ENCODE measurements at regions not wholly inside any gene's neighbourhood (a gene's known extent, or its start where the extent isn't known, plus 50 kb on each side); places are given as distances from the start of the nearest gene placed in this dataset.

DNA sequence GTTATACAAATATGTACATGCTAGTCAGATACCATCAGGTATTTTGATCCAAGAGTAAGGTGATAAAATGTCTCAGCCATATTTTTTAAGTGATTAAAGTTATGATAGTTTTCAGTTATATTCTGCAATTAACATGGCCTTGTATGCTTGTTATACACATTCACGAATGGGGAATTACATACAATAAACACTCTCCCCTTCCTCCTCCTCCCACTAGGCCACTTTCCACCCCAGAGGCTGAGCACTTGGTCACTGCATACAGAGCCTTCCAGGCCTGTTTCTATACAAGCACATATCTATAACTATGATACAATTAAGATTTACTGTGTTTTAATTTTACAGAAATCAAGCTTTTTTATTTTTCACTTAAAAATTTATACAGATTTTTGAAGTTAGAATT is 104.7 kb upstream of the PIK3R1 start:
- TF ChIP-seq, protein P1, sequence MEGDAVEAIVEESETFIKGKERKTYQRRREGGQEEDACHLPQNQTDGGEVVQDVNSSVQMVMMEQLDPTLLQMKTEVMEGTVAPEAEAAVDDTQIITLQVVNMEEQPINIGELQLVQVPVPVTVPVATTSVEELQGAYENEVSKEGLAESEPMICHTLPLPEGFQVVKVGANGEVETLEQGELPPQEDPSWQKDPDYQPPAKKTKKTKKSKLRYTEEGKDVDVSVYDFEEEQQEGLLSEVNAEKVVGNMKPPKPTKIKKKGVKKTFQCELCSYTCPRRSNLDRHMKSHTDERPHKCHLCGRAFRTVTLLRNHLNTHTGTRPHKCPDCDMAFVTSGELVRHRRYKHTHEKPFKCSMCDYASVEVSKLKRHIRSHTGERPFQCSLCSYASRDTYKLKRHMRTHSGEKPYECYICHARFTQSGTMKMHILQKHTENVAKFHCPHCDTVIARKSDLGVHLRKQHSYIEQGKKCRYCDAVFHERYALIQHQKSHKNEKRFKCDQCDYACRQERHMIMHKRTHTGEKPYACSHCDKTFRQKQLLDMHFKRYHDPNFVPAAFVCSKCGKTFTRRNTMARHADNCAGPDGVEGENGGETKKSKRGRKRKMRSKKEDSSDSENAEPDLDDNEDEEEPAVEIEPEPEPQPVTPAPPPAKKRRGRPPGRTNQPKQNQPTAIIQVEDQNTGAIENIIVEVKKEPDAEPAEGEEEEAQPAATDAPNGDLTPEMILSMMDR (IDR thresholded peaks at IDR 0.05; ENCODE audit: extremely low read depth in 1 of 2, insufficient read depth in 1 of 2, low read depth in 1 of 2, low read length in 2 of 2) = no peak
- TF ChIP-seq JUN (IDR thresholded peaks at IDR 0.05; ENCODE audit: borderline replicate concordance, insufficient read depth, insufficient read length, low read depth) (no peak), POLR2AphosphoS5 (IDR thresholded peaks at IDR 0.05; ENCODE audit: insufficient read depth, low read depth, low read length) (no peak), POLR2A (IDR thresholded peaks at IDR 0.05; ENCODE audit: low read depth, low read length) (no peak)

Data from endothelial cell of umbilical vein (primary cell).